ENCODE measurements at regions not wholly inside any gene's neighbourhood (a gene's known extent, or its start where the extent isn't known, plus 50 kb on each side); places are given as distances from the start of the nearest gene placed in this dataset.

- Histone ChIP-seq H2AK9ac (replicated peaks; ENCODE audit: low read depth, low read length, poor library complexity) (no peak overlapping the region), H4K5ac (ENCODE audit: low read depth, low read length) (no peak overlapping the region), H3K36me3 (ENCODE audit: control insufficient read depth, insufficient read depth, low read length) (no peaks in the 10 kb centered on the region), H3K79me1 (ENCODE audit: low read depth in 1 of 2, low read length in 2 of 2) (no peaks in the 10 kb centered on the region), H2BK5ac (ENCODE audit: low read depth, low read length, poor library complexity, severe bottlenecking) (no peak overlapping the region), H3K14ac (replicated peaks; ENCODE audit: low read depth, low read length) (no peak overlapping the region), H3K27ac (ENCODE audit: insufficient read depth, low read length) (no peak overlapping the region), H2AK5ac (ENCODE audit: low read depth, low read length) (no peak overlapping the region), H3K18ac (ENCODE audit: low read depth, low read length) (no peak overlapping the region), H2AFZ (replicated peaks; ENCODE audit: low read length, poor library complexity) (no peak overlapping the region), H2BK120ac (ENCODE audit: low read depth, low read length) (no peak overlapping the region), H3K4me3 (ENCODE audit: insufficient read depth, low read depth, low read length) (no peak overlapping the region), H3K4ac (ENCODE audit: low read depth, low read length) (no peak overlapping the region), H3K56ac (ENCODE audit: extremely low read depth, insufficient read depth, low read length) (no peak overlapping the region), H4K8ac (ENCODE audit: low read depth in 2 of 2, low read length in 2 of 2) (no peak overlapping the region), H3K27me3 (ENCODE audit: control insufficient read depth, insufficient read depth, low read length) (no peaks in the 10 kb centered on the region), H2BK20ac (ENCODE audit: low read depth, low read length) (no peak overlapping the region), H3K4me1 (ENCODE audit: control insufficient read depth, insufficient read depth, low read length) (no peaks in the 10 kb centered on the region), H3K9ac (ENCODE audit: low read depth, low read length) (no peak overlapping the region), H3K9me3 (ENCODE audit: control insufficient read depth, insufficient read depth, low read length) (peaks cover 7% of the 10 kb centered on the region), H2BK15ac (ENCODE audit: low read depth, low read length) (no peak overlapping the region), H3K9me1 (ENCODE audit: insufficient read depth, low read length) (no peaks in the 10 kb centered on the region), H3K23ac (ENCODE audit: low read depth, low read length) (no peak overlapping the region), H4K20me1 (ENCODE audit: insufficient read depth, low read length) (no peaks in the 10 kb centered on the region), H4K91ac (ENCODE audit: insufficient read depth, low read depth, low read length) (no peak overlapping the region), H3K4me2 (ENCODE audit: low read depth, low read length) (no peak overlapping the region)
- CTCF ChIA-PET, result no interaction called here
- DNase-seq, result no peak
- dilution Hi-C loops (cut with HindIII; ENCODE audit: low sequenced_read_pairs, unreplicated experiment), result no loop called here
- ATAC-seq (ENCODE audit: low read depth), result no peak
- TF ChIP-seq MAZ (IDR thresholded peaks at IDR 0.05; ENCODE audit: borderline replicate concordance, low read depth, low read length) (no peak), BHLHE40 (IDR thresholded peaks at IDR 0.05; ENCODE audit: low read depth, low read length) (no peak), MAFK (IDR thresholded peaks at IDR 0.05; ENCODE audit: low read depth, low read length) (no peak), FOS (IDR thresholded peaks at IDR 0.05; ENCODE audit: low read depth, low read length) (no peak), RAD21 (IDR thresholded peaks at IDR 0.05; ENCODE audit: low read length) (no peak), POLR2A (IDR thresholded peaks at IDR 0.05; ENCODE audit: low read depth, low read length) (no peak)
- intact Hi-C loops (cut with micrococcal nuclease), result no loop called here
- POLR2A ChIA-PET (ENCODE audit: unreplicated experiment), result no interaction called here
- in situ Hi-C loops (cut with MboI; ENCODE audit: low sequenced_read_pairs), result no loop called here
- no TSS peak for BruUV-seq (replicated peaks)
Measured at GRCh38 chr7:108836256-108836655, 266.6 kb downstream of the DNAJB9 start.
